SU-DHL-6 (cell line): ENCODE measurements at regions not wholly inside any gene's neighbourhood (a gene's known extent, or its start where the extent isn't known, plus 50 kb on each side); places are given as distances from the start of the nearest gene placed in this dataset.

Source experiments
- H2AFZ ChIP-seq: fragments of 200-600 bp; sonication (generic); 2 replicates; pipeline ENCODE4 v1.6.1; 2014; ENCODE audit warnings: low read depth, mild to moderate bottlenecking, moderate library complexity, mixed read lengths, antibody characterized with exemption, low read length; ENCODE audit not compliant: severe bottlenecking
- H3F3A ChIP-seq: fragments of 200-600 bp; shearing (Covaris generic); 2 replicates; pipeline ENCODE4 v1.6.0; 2016; ENCODE audit warnings: antibody characterized with exemption, mild to moderate bottlenecking; ENCODE audit not compliant: insufficient read depth
- H3K27ac ChIP-seq: fragments of 200-600 bp; sonication (generic); 2 replicates; pipeline ENCODE4 v1.5.1; 2016; ENCODE audit warnings: low read depth, mild to moderate bottlenecking, low read length, moderate library complexity, mixed read lengths
- H3K27me3 ChIP-seq: fragments of 200-600 bp; sonication (generic), shearing (Covaris generic); 2 replicates; pipeline ENCODE4 v1.6.0; 2014; ENCODE audit warnings: mild to moderate bottlenecking, low read length
- H3K36me3 ChIP-seq: fragments of 200-600 bp; sonication (generic); 2 replicates; pipeline ENCODE4 v1.6.1; 2014; ENCODE audit warnings: mild to moderate bottlenecking, low read length, mixed read lengths
- H3K4me2 ChIP-seq: fragments of 300-600, 200-600 bp; shearing (Covaris generic), sonication (generic); 2 replicates; pipeline ENCODE4 v1.6.0; 2014; ENCODE audit warnings: low read length, low read depth, mild to moderate bottlenecking; ENCODE audit not compliant: poor library complexity, severe bottlenecking
- H3K4me3 ChIP-seq: fragments of 200-600 bp; sonication (generic); 2 replicates; pipeline ENCODE4 v1.5.1; 2014; ENCODE audit warnings: antibody characterized with exemption, low read length, mild to moderate bottlenecking, mixed read lengths; ENCODE audit not compliant: insufficient read depth, poor library complexity, severe bottlenecking
- H3K79me2 ChIP-seq: fragments of 200-600 bp; sonication (generic); 2 replicates; pipeline ENCODE4 v1.6.1; 2014; ENCODE audit warnings: mild to moderate bottlenecking, low read length, moderate library complexity; ENCODE audit not compliant: insufficient read depth
- H3K9ac ChIP-seq: fragments of 200-600 bp; sonication (generic); 2 replicates; pipeline ENCODE4 v1.7.0; 2014; ENCODE audit warnings: mild to moderate bottlenecking, low read length
- H3K9me2 ChIP-seq: fragments of 200-600 bp; sonication (generic); replicated peaks from 2 replicates; pipeline ENCODE4 v1.6.1; 2014; ENCODE audit warnings: low read length; ENCODE audit not compliant: insufficient read depth
- H3K9me3 ChIP-seq: fragments of 200-600 bp; sonication (generic); 2 replicates; pipeline ENCODE4 v1.6.1; 2014; ENCODE audit warnings: low read length, mixed read lengths; ENCODE audit not compliant: insufficient read depth
- H4K20me1 ChIP-seq: fragments of 200-600 bp; sonication (generic); 2 replicates; pipeline ENCODE4 v1.6.1; 2014; ENCODE audit warnings: low read depth, mild to moderate bottlenecking, antibody characterized with exemption, low read length, moderate library complexity, mixed read lengths
- CTCF ChIP-seq: fragments of 200-600 bp; sonication (generic); IDR thresholded peaks from one replicate; pipeline ENCODE4 v1.5.1; 2017; ENCODE audit warnings: antibody characterized with exemption, mild to moderate bottlenecking, low read length, moderate library complexity; ENCODE audit not compliant: insufficient read depth, poor library complexity, severe bottlenecking
- EZH2phosphoT487 ChIP-seq: fragments of 200-600 bp; sonication (generic), shearing (Covaris generic); conservative IDR thresholded peaks from 2 replicates; pipeline ENCODE4 v1.6.1; 2018; ENCODE audit warnings: mild to moderate bottlenecking, antibody characterized with exemption, low read length, moderate library complexity, mixed read lengths

DNA sequence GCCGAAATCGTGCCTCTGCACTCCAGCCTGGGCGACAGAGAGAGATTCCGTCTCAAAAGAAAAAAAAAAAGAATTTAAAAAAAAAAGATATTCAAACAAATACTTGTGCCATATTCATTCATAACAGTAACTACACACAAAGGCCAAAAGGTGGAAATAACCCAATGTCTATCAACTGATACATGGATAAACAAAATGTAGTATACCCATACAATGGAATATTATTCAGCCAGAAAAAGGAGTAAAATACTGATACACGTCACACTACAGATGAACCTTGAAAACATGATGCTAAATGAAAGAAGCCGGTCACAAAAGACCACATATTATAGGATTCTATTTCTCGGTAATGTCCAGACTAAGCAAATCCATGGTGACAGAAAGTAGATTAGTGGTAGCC is 109.4 kb upstream of the SOD1 start:
- Histone ChIP-seq H3K36me3 (no peaks in the 10 kb centered on the region), H3K4me2 (no peak overlapping the region), H3K4me3 (no peak overlapping the region), H2AFZ (no peak overlapping the region), H3F3A (no peaks in the 10 kb centered on the region), H3K9me2 (no peaks in the 10 kb centered on the region), H3K9ac (no peak overlapping the region), H4K20me1 (no peaks in the 10 kb centered on the region; the same call in 1 of the 2 replicates), H3K27me3 (no peaks in the 10 kb centered on the region), H3K27ac (no peak overlapping the region), H3K79me2 (peaks cover 93% of the 10 kb centered on the region), H3K9me3 (no peaks in the 10 kb centered on the region)
- TF ChIP-seq EZH2phosphoT487, result no peak

- no peaks in the 10 kb centered on the region for H3K27me3 ChIP-seq
These were observed 110.8 kb upstream of the SOD1 start for GRCh38 chr21:31548688-31549087.

GRCh38 chr21:31546443-31547170 is 112.9 kb upstream of the SOD1 start:
- 0 out of 2 replicates have a peak, but pooled peaks cover under 1% of the 10 kb centered on the region for H3F3A ChIP-seq
- no peak overlapping the region for H3K27ac ChIP-seq
- no peak for TF ChIP-seq EZH2phosphoT487
- no peak for TF ChIP-seq CTCF
- H3K9ac ChIP-seq, result no peak overlapping the region
- no peaks in the 10 kb centered on the region for H3K36me3 ChIP-seq
- H3K4me3 ChIP-seq, result no peak overlapping the region
- H4K20me1 ChIP-seq, result peaks cover under 1% of the 10 kb centered on the region; the same call in 1 of the 2 replicates
- H2AFZ ChIP-seq, result no peak overlapping the region
- no peaks in the 10 kb centered on the region for H3K27me3 ChIP-seq
- peaks cover 84% of the 10 kb centered on the region for H3K79me2 ChIP-seq
- no peaks in the 10 kb centered on the region for H3K9me2 ChIP-seq
- H3K9me3 ChIP-seq, result no peaks in the 10 kb centered on the region
- no peak overlapping the region for H3K4me2 ChIP-seq

More at GRCh38 chr21:31548688-31549087, 110.8 kb upstream of the SOD1 start:
- Histone ChIP-seq H3K79me2 (peaks cover 86% of the 10 kb centered on the region), H2AFZ (no peak overlapping the region), H3K4me3 (no peak overlapping the region), H3K36me3 (no peaks in the 10 kb centered on the region), H3K4me2 (no peak overlapping the region), H3K27ac (no peak overlapping the region), H3F3A (no peaks in the 10 kb centered on the region), H3K9me3 (no peaks in the 10 kb centered on the region), H3K9me2 (no peaks in the 10 kb centered on the region), H3K9ac (no peak overlapping the region), H4K20me1 (no peaks in the 10 kb centered on the region; the same call in 1 of the 2 replicates)
- TF ChIP-seq CTCF, result no peak
- TF ChIP-seq EZH2phosphoT487, result no peak

DNA sequence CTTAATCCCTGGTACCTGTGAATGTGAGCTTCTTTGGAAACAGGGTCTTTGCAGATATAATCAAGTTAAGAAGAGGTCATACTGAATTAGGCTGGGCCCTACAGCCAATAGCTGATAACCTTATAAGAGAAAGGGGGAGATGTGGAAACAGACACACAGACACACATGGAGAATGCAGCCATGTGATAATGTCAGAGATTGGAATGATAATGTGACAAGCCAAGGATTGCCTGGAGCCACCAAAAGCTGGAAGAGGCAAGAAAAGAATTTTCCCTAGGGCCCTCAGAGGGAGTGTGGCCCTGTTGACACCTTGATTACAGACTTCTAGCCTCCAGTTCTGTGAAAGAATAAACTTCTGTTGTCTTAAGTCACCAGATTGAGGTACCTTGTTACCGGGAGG is 114.5 kb upstream of the SOD1 start:
- H3K79me2 ChIP-seq, result peaks cover 81% of the 10 kb centered on the region
- H3K27ac ChIP-seq, result no peak overlapping the region
- H3K4me3 ChIP-seq, result no peak overlapping the region
- no peak overlapping the region for H3K9ac ChIP-seq
- H4K20me1 ChIP-seq, result peaks cover 7% of the 10 kb centered on the region; the same call in 1 of the 2 replicates
- H3K9me3 ChIP-seq, result no peaks in the 10 kb centered on the region
- no peaks in the 10 kb centered on the region; the same call in 1 of the 2 replicates for H3K36me3 ChIP-seq
- no peak overlapping the region for H2AFZ ChIP-seq
- H3K9me2 ChIP-seq, result no peaks in the 10 kb centered on the region
- H3K27me3 ChIP-seq, result no peaks in the 10 kb centered on the region
- peaks cover 5% of the 10 kb centered on the region; the same call in 1 of the 2 replicates for H3F3A ChIP-seq
- TF ChIP-seq EZH2phosphoT487 (no peak), CTCF (no peak)
- no peak overlapping the region for H3K4me2 ChIP-seq
